IPS-15b (cell line): ENCODE measurements at regions not wholly inside any gene's neighbourhood (a gene's known extent, or its start where the extent isn't known, plus 50 kb on each side); places are given as distances from the start of the nearest gene placed in this dataset.

Experiments used
- H3K27me3 ChIP-seq: one replicate; pipeline ENCODE4 v1.6.1; 2013; ENCODE audit warnings: low read length; ENCODE audit not compliant: control insufficient read depth, insufficient read depth
- H3K36me3 ChIP-seq: one replicate; pipeline ENCODE4 v1.6.1; 2013; ENCODE audit warnings: low read length; ENCODE audit not compliant: control insufficient read depth, insufficient read depth
- H3K4me1 ChIP-seq: one replicate; pipeline ENCODE4 v1.6.1; 2013; ENCODE audit warnings: mild to moderate bottlenecking, low read length; ENCODE audit not compliant: control insufficient read depth, insufficient read depth
- H3K4me3 ChIP-seq: one replicate; pipeline ENCODE4 v1.5.1; 2013; ENCODE audit warnings: low read depth, low read length
- H3K9ac ChIP-seq: one replicate; pipeline ENCODE4 v1.6.1; 2013; ENCODE audit warnings: low read depth, mild to moderate bottlenecking, low read length
- H3K9me3 ChIP-seq: one replicate; pipeline ENCODE4 v1.6.1; 2013; ENCODE audit warnings: mild to moderate bottlenecking, low read length; ENCODE audit not compliant: control insufficient read depth, insufficient read depth

GRCh38 chr2:12391116-12391515 is 325.6 kb upstream of the TRIB2 start:
- no peaks in the 10 kb centered on the region for H3K9me3 ChIP-seq
- H3K4me3 ChIP-seq, result no peak overlapping the region
- H3K36me3 ChIP-seq, result no peaks in the 10 kb centered on the region
- no peaks in the 10 kb centered on the region for H3K27me3 ChIP-seq
- H3K9ac ChIP-seq, result no peak overlapping the region
- no peaks in the 10 kb centered on the region for H3K4me1 ChIP-seq

GRCh38 chr2:12396699-12397098 is 320.0 kb upstream of the TRIB2 start:
- Histone ChIP-seq H3K9me3 (no peaks in the 10 kb centered on the region), H3K27me3 (no peaks in the 10 kb centered on the region), H3K4me1 (peaks cover 5% of the 10 kb centered on the region), H3K36me3 (no peaks in the 10 kb centered on the region), H3K4me3 (no peak overlapping the region), H3K9ac (no peak overlapping the region)

GRCh38 chr2:12397854-12398253 is 318.9 kb upstream of the TRIB2 start:
- no peaks in the 10 kb centered on the region for H3K27me3 ChIP-seq
- no peak overlapping the region for H3K4me3 ChIP-seq
- H3K36me3 ChIP-seq, result no peaks in the 10 kb centered on the region
- H3K9me3 ChIP-seq, result peaks cover 6% of the 10 kb centered on the region
- H3K9ac ChIP-seq, result no peak overlapping the region
- peaks cover 5% of the 10 kb centered on the region for H3K4me1 ChIP-seq

GRCh38 chr2:12399240-12399639 is 317.5 kb upstream of the TRIB2 start:
- Histone ChIP-seq H3K36me3 (no peaks in the 10 kb centered on the region), H3K27me3 (no peaks in the 10 kb centered on the region), H3K4me3 (no peak overlapping the region), H3K4me1 (peaks cover 5% of the 10 kb centered on the region), H3K9ac (no peak overlapping the region), H3K9me3 (peaks cover 13% of the 10 kb centered on the region)

GRCh38 chr2:12400543-12400942 is 316.2 kb upstream of the TRIB2 start:
- Histone ChIP-seq H3K4me1 (peaks cover 5% of the 10 kb centered on the region), H3K36me3 (no peaks in the 10 kb centered on the region), H3K9me3 (peaks cover 13% of the 10 kb centered on the region), H3K4me3 (no peak overlapping the region), H3K9ac (no peak overlapping the region), H3K27me3 (no peaks in the 10 kb centered on the region)

- H3K9me3 ChIP-seq, result peaks cover 13% of the 10 kb centered on the region
- no peaks in the 10 kb centered on the region for H3K27me3 ChIP-seq
- H3K4me1 ChIP-seq, result peaks cover 5% of the 10 kb centered on the region
- H3K4me3 ChIP-seq, result no peak overlapping the region
- no peaks in the 10 kb centered on the region for H3K36me3 ChIP-seq
- H3K9ac ChIP-seq, result no peak overlapping the region
These were observed 314.1 kb upstream of the TRIB2 start for GRCh38 chr2:12402440-12403139.

GRCh38 chr2:12404497-12404896 is 312.2 kb upstream of the TRIB2 start:
- H3K4me1 ChIP-seq, result no peaks in the 10 kb centered on the region
- H3K9ac ChIP-seq, result no peak overlapping the region
- no peaks in the 10 kb centered on the region for H3K27me3 ChIP-seq
- no peaks in the 10 kb centered on the region for H3K36me3 ChIP-seq
- H3K9me3 ChIP-seq, result peaks cover 13% of the 10 kb centered on the region
- H3K4me3 ChIP-seq, result no peak overlapping the region

- Histone ChIP-seq H3K4me1 (no peaks in the 10 kb centered on the region), H3K36me3 (no peaks in the 10 kb centered on the region), H3K9me3 (peaks cover 16% of the 10 kb centered on the region), H3K27me3 (no peaks in the 10 kb centered on the region), H3K9ac (no peak overlapping the region), H3K4me3 (no peak overlapping the region)
These were observed 309.6 kb upstream of the TRIB2 start for GRCh38 chr2:12407160-12407559.

- H3K4me1 ChIP-seq, result no peaks in the 10 kb centered on the region
- H3K4me3 ChIP-seq, result no peak overlapping the region
- no peak overlapping the region for H3K9ac ChIP-seq
- H3K9me3 ChIP-seq, result peaks cover 2% of the 10 kb centered on the region
- no peaks in the 10 kb centered on the region for H3K36me3 ChIP-seq
- H3K27me3 ChIP-seq, result no peaks in the 10 kb centered on the region
These were observed 303.8 kb upstream of the TRIB2 start for GRCh38 chr2:12412898-12413305.

GRCh38 chr2:12415536-12415935 is 301.2 kb upstream of the TRIB2 start:
- Histone ChIP-seq H3K4me3 (no peak overlapping the region), H3K9ac (no peak overlapping the region), H3K27me3 (no peaks in the 10 kb centered on the region), H3K4me1 (no peaks in the 10 kb centered on the region), H3K9me3 (peaks cover 2% of the 10 kb centered on the region), H3K36me3 (no peaks in the 10 kb centered on the region)

- Histone ChIP-seq H3K4me3 (no peak overlapping the region), H3K27me3 (no peaks in the 10 kb centered on the region)
These were observed 300.1 kb upstream of the TRIB2 start for GRCh38 chr2:12416600-12416999.

GRCh38 chr2:12417786-12418185 is 298.9 kb upstream of the TRIB2 start:
- H3K4me1 ChIP-seq, result no peaks in the 10 kb centered on the region
- H3K27me3 ChIP-seq, result no peaks in the 10 kb centered on the region
- H3K9me3 ChIP-seq, result no peaks in the 10 kb centered on the region
- no peak overlapping the region for H3K4me3 ChIP-seq
- H3K9ac ChIP-seq, result no peak overlapping the region
- no peaks in the 10 kb centered on the region for H3K36me3 ChIP-seq

More at GRCh38 chr2:12416600-12416999, 300.1 kb upstream of the TRIB2 start:
- H3K4me1 ChIP-seq, result no peaks in the 10 kb centered on the region
- peaks cover under 1% of the 10 kb centered on the region for H3K9me3 ChIP-seq
- H3K9ac ChIP-seq, result no peak overlapping the region
- no peaks in the 10 kb centered on the region for H3K36me3 ChIP-seq
